GM23338 (cell line): ENCODE measurements at regions not wholly inside any gene's neighbourhood (a gene's known extent, or its start where the extent isn't known, plus 50 kb on each side); places are given as distances from the start of the nearest gene placed in this dataset.

Experiments used
- ATAC-seq: fragments of 200-7000 bp; cut with Tn5 transposase; 3 replicates; pipeline ENCODE4 v1.9.1; 2020
- DNase-seq: peaks from one replicate; pipeline ENCODE4 v3.0.0-alpha.2; 2015; ENCODE audit warnings: low spot score
- H2AFZ ChIP-seq: fragments of 200-600 bp; sonication (generic); 2 replicates; pipeline ENCODE4 v1.8.0; 2016; ENCODE audit warnings: antibody characterized with exemption, mild to moderate bottlenecking, moderate library complexity
- H3F3A ChIP-seq: fragments of 200-600 bp; sonication (generic); replicated peaks from 2 replicates; pipeline ENCODE4 v1.8.0; 2017; ENCODE audit warnings: antibody characterized with exemption, mixed run types, low read depth
- H3K27ac ChIP-seq: fragments of 200-600 bp; sonication (generic); 2 replicates; pipeline ENCODE4 v1.6.1; 2016; ENCODE audit warnings: low read depth
- H3K27me3 ChIP-seq: fragments of 200-600 bp; sonication (generic); 2 replicates; pipeline ENCODE4 v1.8.0; 2016; ENCODE audit warnings: mild to moderate bottlenecking, mixed run types, moderate library complexity; ENCODE audit not compliant: insufficient read depth
- H3K36me3 ChIP-seq: fragments of 200-600 bp; sonication (generic); 2 replicates; pipeline ENCODE4 v1.8.0; 2016; ENCODE audit warnings: mild to moderate bottlenecking; ENCODE audit not compliant: insufficient read depth
- H3K4me1 ChIP-seq: fragments of 200-600 bp; sonication (generic); 2 replicates; pipeline ENCODE4 v1.8.0; 2016; ENCODE audit warnings: mild to moderate bottlenecking, moderate library complexity; ENCODE audit not compliant: insufficient read depth
- H3K4me2 ChIP-seq: fragments of 200-600 bp; sonication (generic); 2 replicates; pipeline ENCODE4 v1.7.1; 2017; ENCODE audit warnings: mixed run types
- H3K4me3 ChIP-seq: fragments of 200-600 bp; sonication (generic); 2 replicates; pipeline ENCODE4 v1.6.1; 2016; ENCODE audit warnings: mixed run types
- H3K79me2 ChIP-seq: fragments of 200-600 bp; sonication (generic); replicated peaks from 2 replicates; pipeline ENCODE4 v1.8.0; 2017; ENCODE audit warnings: mild to moderate bottlenecking; ENCODE audit not compliant: insufficient read depth
- H3K9me2 ChIP-seq: fragments of 200-600 bp; sonication (generic); 2 replicates; pipeline ENCODE4 v1.8.0; 2017; ENCODE audit not compliant: insufficient read depth
- H4K20me1 ChIP-seq: fragments of 200-600 bp; sonication (generic); replicated peaks from 2 replicates; pipeline ENCODE4 v1.8.0; 2017; ENCODE audit warnings: mild to moderate bottlenecking; ENCODE audit not compliant: insufficient read depth
- H3K27ac Mint-ChIP-seq: 2 replicates; pipeline ENCODE4 v1.8.0; 2020; ENCODE audit warnings: inconsistent platforms, mild to moderate bottlenecking, moderate library complexity, mixed read lengths
- H3K27me3 Mint-ChIP-seq: 3 replicates; pipeline ENCODE4 v1.8.0; 2022; ENCODE audit warnings: low read depth, mild to moderate bottlenecking, moderate library complexity, mixed read lengths, inconsistent platforms; ENCODE audit not compliant: insufficient read depth, poor library complexity
- H3K36me3 Mint-ChIP-seq: 3 replicates; pipeline ENCODE4 v1.8.0; 2021; ENCODE audit warnings: low read depth, mild to moderate bottlenecking, inconsistent platforms, moderate library complexity, mixed read lengths
- H3K4me1 Mint-ChIP-seq: 3 replicates; pipeline ENCODE4 v1.8.0; 2020; ENCODE audit warnings: mild to moderate bottlenecking, inconsistent platforms, mixed read lengths
- H3K4me3 Mint-ChIP-seq: 3 replicates; pipeline ENCODE4 v1.8.0; 2021; ENCODE audit warnings: moderate library complexity, mild to moderate bottlenecking, inconsistent platforms, mixed read lengths
- H3K9me3 Mint-ChIP-seq: 3 replicates; pipeline ENCODE4 v1.8.0; 2020; ENCODE audit warnings: moderate library complexity, mild to moderate bottlenecking, inconsistent platforms, mixed read lengths
- CREB1 ChIP-seq: fragments of 250-450 bp; sonication (Bioruptor Pico); IDR thresholded peaks from 2 replicates; pipeline ENCODE4 v1.5.0; 2020; ENCODE audit warnings: low read depth, mild to moderate bottlenecking, moderate library complexity
- CTCF ChIP-seq, 2 experiments: fragments of 200-600 bp in 1 of 2; sonication (generic) in 1 of 2; conservative IDR thresholded peaks; 2 replicates each; pipeline versions ENCODE4 v1.5.1 to v1.6.1; 2016 to 2017; ENCODE audit warnings: antibody characterized with exemption in 2 of 2, low read depth in 2 of 2, mild to moderate bottlenecking in 2 of 2, moderate library complexity in 1 of 2
- EZH2 ChIP-seq: fragments of 200-600 bp; sonication (generic); IDR thresholded peaks from one replicate; pipeline ENCODE4 v1.8.0; 2017; ENCODE audit warnings: antibody characterized with exemption, mild to moderate bottlenecking, low read depth; ENCODE audit not compliant: unreplicated experiment
- JUNB ChIP-seq: IDR thresholded peaks from one replicate; pipeline ENCODE4 v1.6.1; 2016; ENCODE audit warnings: antibody characterized with exemption; ENCODE audit not compliant: unreplicated experiment
- NANOG ChIP-seq: IDR thresholded peaks from 2 replicates; pipeline ENCODE4 v1.6.1; 2016; ENCODE audit warnings: antibody characterized with exemption, borderline replicate concordance
- POLR2AphosphoS5 ChIP-seq: IDR thresholded peaks from 2 replicates; pipeline ENCODE4 v1.6.1; 2016; ENCODE audit warnings: antibody characterized with exemption, low read depth
- STAT1 ChIP-seq: IDR thresholded peaks from one replicate; pipeline ENCODE4 v1.6.1; 2016; ENCODE audit warnings: antibody characterized with exemption; ENCODE audit not compliant: unreplicated experiment
- ZNF331 ChIP-seq: fragments of 250-450 bp; sonication (Bioruptor Pico); IDR thresholded peaks from 2 replicates; pipeline ENCODE4 v1.5.0; 2020; ENCODE audit warnings: low read depth, mild to moderate bottlenecking, moderate library complexity
- TF ChIP-seq, protein P1 (sequence below): fragments of 250-450 bp; sonication (Bioruptor Pico); IDR thresholded peaks from 2 replicates; pipeline ENCODE4 v1.5.0; 2020; ENCODE audit warnings: mild to moderate bottlenecking, moderate library complexity
- TF ChIP-seq, protein P2 (sequence below): IDR thresholded peaks from 2 replicates; pipeline ENCODE4 v1.6.1; 2016; ENCODE audit warnings: antibody characterized with exemption

DNA sequence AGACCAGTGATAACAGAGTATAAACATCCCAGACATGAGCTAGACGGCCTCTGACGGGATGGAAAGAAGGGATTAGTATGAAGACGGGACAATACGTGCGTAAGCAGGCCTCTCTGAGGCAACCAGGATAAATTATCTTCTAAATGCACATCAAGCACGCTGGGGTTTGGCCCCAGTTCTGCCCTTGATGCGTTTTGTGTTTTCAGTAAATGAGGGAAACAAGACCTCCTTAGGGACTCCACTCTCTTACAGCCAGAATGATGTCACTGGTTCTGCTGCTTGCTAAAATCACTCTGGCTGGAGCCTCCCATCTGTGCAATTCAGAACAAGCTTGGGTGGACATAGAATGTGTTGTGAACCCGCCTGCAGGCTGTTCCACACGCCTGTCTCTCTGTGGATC, 156.0 kb upstream of the MCTP2 start:
- no peak for DNase-seq
- no peak overlapping the region for H3K4me3 Mint-ChIP-seq
- no peak for ATAC-seq

More for the DNA sequence above, 156.0 kb upstream of the MCTP2 start:
- Histone ChIP-seq H3F3A (no peaks in the 10 kb centered on the region), H3K4me2 (no peak overlapping the region), H4K20me1 (no peaks in the 10 kb centered on the region), H3K79me2 (no peaks in the 10 kb centered on the region), H3K27ac (no peak overlapping the region), H3K9me2 (no peaks in the 10 kb centered on the region), H3K4me1 (no peaks in the 10 kb centered on the region; the same call in 1 of the 2 replicates), H3K4me3 (no peak overlapping the region), H2AFZ (no peak overlapping the region; the same call in 1 of the 2 replicates), H3K36me3 (no peaks in the 10 kb centered on the region), H3K27me3 (no peaks in the 10 kb centered on the region)
- no peaks in the 10 kb centered on the region for H3K36me3 Mint-ChIP-seq
- peaks cover 4% of the 10 kb centered on the region; the same call in 1 of the 3 replicates for H3K4me1 Mint-ChIP-seq
- H3K9me3 Mint-ChIP-seq: no peaks in the 10 kb centered on the region
- no peak for TF ChIP-seq EZH2
- no peak for TF ChIP-seq CTCF (conservative IDR thresholded peaks at IDR 0.05; ENCODE audit: low read depth in 2 of 2)
- TF ChIP-seq CREB1: no peak
- TF ChIP-seq ZNF331 (CRISPR knock-in tag): no peak
- TF ChIP-seq, protein P1, sequence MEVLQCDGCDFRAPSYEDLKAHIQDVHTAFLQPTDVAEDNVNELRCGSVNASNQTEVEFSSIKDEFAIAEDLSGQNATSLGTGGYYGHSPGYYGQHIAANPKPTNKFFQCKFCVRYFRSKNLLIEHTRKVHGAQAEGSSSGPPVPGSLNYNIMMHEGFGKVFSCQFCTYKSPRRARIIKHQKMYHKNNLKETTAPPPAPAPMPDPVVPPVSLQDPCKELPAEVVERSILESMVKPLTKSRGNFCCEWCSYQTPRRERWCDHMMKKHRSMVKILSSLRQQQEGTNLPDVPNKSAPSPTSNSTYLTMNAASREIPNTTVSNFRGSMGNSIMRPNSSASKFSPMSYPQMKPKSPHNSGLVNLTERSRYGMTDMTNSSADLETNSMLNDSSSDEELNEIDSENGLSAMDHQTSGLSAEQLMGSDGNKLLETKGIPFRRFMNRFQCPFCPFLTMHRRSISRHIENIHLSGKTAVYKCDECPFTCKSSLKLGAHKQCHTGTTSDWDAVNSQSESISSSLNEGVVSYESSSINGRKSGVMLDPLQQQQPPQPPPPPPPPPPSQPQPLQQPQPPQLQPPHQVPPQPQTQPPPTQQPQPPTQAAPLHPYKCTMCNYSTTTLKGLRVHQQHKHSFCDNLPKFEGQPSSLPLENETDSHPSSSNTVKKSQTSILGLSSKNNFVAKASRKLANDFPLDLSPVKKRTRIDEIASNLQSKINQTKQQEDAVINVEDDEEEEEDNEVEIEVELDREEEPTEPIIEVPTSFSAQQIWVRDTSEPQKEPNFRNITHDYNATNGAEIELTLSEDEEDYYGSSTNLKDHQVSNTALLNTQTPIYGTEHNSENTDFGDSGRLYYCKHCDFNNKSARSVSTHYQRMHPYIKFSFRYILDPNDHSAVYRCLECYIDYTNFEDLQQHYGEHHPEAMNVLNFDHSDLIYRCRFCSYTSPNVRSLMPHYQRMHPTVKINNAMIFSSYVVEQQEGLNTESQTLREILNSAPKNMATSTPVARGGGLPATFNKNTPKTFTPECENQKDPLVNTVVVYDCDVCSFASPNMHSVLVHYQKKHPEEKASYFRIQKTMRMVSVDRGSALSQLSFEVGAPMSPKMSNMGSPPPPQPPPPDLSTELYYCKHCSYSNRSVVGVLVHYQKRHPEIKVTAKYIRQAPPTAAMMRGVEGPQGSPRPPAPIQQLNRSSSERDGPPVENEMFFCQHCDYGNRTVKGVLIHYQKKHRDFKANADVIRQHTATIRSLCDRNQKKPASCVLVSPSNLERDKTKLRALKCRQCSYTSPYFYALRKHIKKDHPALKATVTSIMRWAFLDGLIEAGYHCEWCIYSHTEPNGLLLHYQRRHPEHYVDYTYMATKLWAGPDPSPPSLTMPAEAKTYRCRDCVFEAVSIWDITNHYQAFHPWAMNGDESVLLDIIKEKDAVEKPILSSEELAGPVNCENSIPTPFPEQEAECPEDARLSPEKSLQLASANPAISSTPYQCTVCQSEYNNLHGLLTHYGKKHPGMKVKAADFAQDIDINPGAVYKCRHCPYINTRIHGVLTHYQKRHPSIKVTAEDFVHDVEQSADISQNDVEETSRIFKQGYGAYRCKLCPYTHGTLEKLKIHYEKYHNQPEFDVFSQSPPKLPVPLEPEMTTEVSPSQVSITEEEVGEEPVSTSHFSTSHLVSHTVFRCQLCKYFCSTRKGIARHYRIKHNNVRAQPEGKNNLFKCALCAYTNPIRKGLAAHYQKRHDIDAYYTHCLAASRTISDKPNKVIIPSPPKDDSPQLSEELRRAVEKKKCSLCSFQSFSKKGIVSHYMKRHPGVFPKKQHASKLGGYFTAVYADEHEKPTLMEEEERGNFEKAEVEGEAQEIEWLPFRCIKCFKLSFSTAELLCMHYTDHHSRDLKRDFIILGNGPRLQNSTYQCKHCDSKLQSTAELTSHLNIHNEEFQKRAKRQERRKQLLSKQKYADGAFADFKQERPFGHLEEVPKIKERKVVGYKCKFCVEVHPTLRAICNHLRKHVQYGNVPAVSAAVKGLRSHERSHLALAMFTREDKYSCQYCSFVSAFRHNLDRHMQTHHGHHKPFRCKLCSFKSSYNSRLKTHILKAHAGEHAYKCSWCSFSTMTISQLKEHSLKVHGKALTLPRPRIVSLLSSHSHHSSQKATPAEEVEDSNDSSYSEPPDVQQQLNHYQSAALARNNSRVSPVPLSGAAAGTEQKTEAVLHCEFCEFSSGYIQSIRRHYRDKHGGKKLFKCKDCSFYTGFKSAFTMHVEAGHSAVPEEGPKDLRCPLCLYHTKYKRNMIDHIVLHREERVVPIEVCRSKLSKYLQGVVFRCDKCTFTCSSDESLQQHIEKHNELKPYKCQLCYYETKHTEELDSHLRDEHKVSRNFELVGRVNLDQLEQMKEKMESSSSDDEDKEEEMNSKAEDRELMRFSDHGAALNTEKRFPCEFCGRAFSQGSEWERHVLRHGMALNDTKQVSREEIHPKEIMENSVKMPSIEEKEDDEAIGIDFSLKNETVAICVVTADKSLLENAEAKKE (CRISPR knock-in tag): no peak
- TF ChIP-seq JUNB: no peak
- TF ChIP-seq NANOG: no peak
- TF ChIP-seq STAT1: no peak
- TF ChIP-seq POLR2AphosphoS5: no peak
- TF ChIP-seq, protein P2, sequence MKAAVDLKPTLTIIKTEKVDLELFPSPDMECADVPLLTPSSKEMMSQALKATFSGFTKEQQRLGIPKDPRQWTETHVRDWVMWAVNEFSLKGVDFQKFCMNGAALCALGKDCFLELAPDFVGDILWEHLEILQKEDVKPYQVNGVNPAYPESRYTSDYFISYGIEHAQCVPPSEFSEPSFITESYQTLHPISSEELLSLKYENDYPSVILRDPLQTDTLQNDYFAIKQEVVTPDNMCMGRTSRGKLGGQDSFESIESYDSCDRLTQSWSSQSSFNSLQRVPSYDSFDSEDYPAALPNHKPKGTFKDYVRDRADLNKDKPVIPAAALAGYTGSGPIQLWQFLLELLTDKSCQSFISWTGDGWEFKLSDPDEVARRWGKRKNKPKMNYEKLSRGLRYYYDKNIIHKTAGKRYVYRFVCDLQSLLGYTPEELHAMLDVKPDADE: no peak
- H3K27me3 Mint-ChIP-seq: peaks cover 5% of the 10 kb centered on the region
- no peak overlapping the region for H3K27ac Mint-ChIP-seq
